K562 (cell line): ENCODE measurements at regions not wholly inside any gene's neighbourhood (a gene's known extent, or its start where the extent isn't known, plus 50 kb on each side); places are given as distances from the start of the nearest gene placed in this dataset.

Source experiments
- BCOR ChIP-seq: fragments of 450-650 bp; IDR thresholded peaks from 2 replicates; pipeline ENCODE4 v1.6.1; 2016
- CBX8 ChIP-seq: fragments of 200-600 bp; sonication (generic); IDR thresholded peaks from 2 replicates; pipeline ENCODE4 v1.6.1; 2012; ENCODE audit warnings: borderline replicate concordance, mixed run types, low read depth, mild to moderate bottlenecking, moderate library complexity, mixed read lengths, low read length, control low read depth, inconsistent platforms; ENCODE audit not compliant: poor library complexity, severe bottlenecking; ENCODE audit errors: extremely low read depth
- E2F3 ChIP-seq: fragments of 250-450 bp; sonication (Bioruptor Pico); IDR thresholded peaks from 2 replicates; pipeline ENCODE4 v1.4.0; 2020; ENCODE audit warnings: mild to moderate bottlenecking
- ELF1 ChIP-seq: fragments of 200-800 bp; sonication (Bioruptor generic); IDR thresholded peaks from 2 replicates; pipeline ENCODE4 v1.6.1; 2016; ENCODE audit warnings: missing genetic modification characterization, missing compliant biosample characterization
- ESRRA ChIP-seq: fragments of 450-650 bp; IDR thresholded peaks from 2 replicates; pipeline ENCODE4 v1.6.1; 2014; ENCODE audit warnings: low read depth, mild to moderate bottlenecking, moderate library complexity, borderline replicate concordance
- FOSL1 ChIP-seq: fragments of 200-800 bp; sonication (Bioruptor generic); conservative IDR thresholded peaks from 2 replicates; pipeline ENCODE4 v1.6.1; 2016; ENCODE audit warnings: missing genetic modification characterization, missing compliant biosample characterization
- FUS ChIP-seq: fragments of 200-400 bp; formaldehyde crosslinking; optimal IDR thresholded peaks from 2 replicates; pipeline ENCODE3; 2017; ENCODE audit warnings: low read depth, low read length
- HMGN3 ChIP-seq: IDR thresholded peaks from 2 replicates; pipeline ENCODE4 v1.6.1; 2011; ENCODE audit warnings: borderline replicate concordance, low read depth, mild to moderate bottlenecking, mixed read lengths, low read length; ENCODE audit not compliant: insufficient read length; ENCODE audit errors: extremely low read depth
- HOXB6 ChIP-seq: fragments of 250-450 bp; sonication (Bioruptor Pico); IDR thresholded peaks from 2 replicates; pipeline ENCODE4 v1.5.1; 2022; ENCODE audit warnings: mild to moderate bottlenecking, borderline replicate concordance
- JUN ChIP-seq, 2 experiments: sonication (generic) in 1 of 2; formaldehyde crosslinking in 1 of 2; IDR thresholded peaks; 2 replicates each; pipeline versions ENCODE4 v1.6.1 to v1.8.0; 2012 to 2022; ENCODE audit warnings: borderline replicate concordance in 2 of 2, mild to moderate bottlenecking in 2 of 2, improper control_type of control experiment in 1 of 2, low read depth in 1 of 2, low read length in 1 of 2, missing genetic modification reagents in 1 of 2
- MYBL2 ChIP-seq, 2 experiments: fragments of 450-650 bp in 1 of 2; sonication (generic) in 1 of 2; formaldehyde crosslinking in 1 of 2; IDR thresholded peaks; 2 replicates each; pipeline versions ENCODE4 v1.6.1 to v1.8.1; 2017 to 2022; ENCODE audit warnings: borderline replicate concordance in 1 of 2, inconsistent platforms in 1 of 2, low read depth in 1 of 2, mild to moderate bottlenecking in 1 of 2, missing genetic modification reagents in 1 of 2, moderate library complexity in 1 of 2
- NEUROD1 ChIP-seq: fragments of 150-350 bp; IDR thresholded peaks from 2 replicates; pipeline ENCODE4 v1.6.1; 2014; ENCODE audit warnings: borderline replicate concordance, low read length, low read depth; ENCODE audit not compliant: partially characterized antibody
- NR4A1 ChIP-seq, 2 experiments: fragments of 250-450 bp in 1 of 2; fragments of 450-650 bp in 1 of 2; sonication (Bioruptor Pico) in 1 of 2; IDR thresholded peaks; 2 replicates each; pipeline versions ENCODE4 v1.4.0 to v1.6.1; 2016 to 2020; ENCODE audit warnings: mild to moderate bottlenecking in 2 of 2, missing compliant biosample characterization in 1 of 2, missing genetic modification characterization in 1 of 2, moderate library complexity in 1 of 2
- PHF20 ChIP-seq: fragments of 450-650 bp; IDR thresholded peaks from 2 replicates; pipeline ENCODE4 v1.6.1; 2018; ENCODE audit not compliant: partially characterized antibody
- PPARD ChIP-seq: fragments of 250-450 bp; sonication (Bioruptor Pico); IDR thresholded peaks from 2 replicates; pipeline ENCODE4 v1.8.0; 2022; ENCODE audit warnings: inconsistent platforms, mild to moderate bottlenecking, moderate library complexity
- SPI1 ChIP-seq: IDR thresholded peaks from 2 replicates; pipeline ENCODE4 v1.6.1; 2011; ENCODE audit warnings: low read depth, low read length, control low read depth, borderline replicate concordance
- ZNF586 ChIP-seq: fragments of 450-650 bp; formaldehyde crosslinking; conservative IDR thresholded peaks from 2 replicates; pipeline ENCODE4 v1.4.0; 2020; ENCODE audit warnings: mild to moderate bottlenecking, moderate library complexity
- ZNF780A ChIP-seq: fragments of 250-450 bp; sonication (Bioruptor Pico); IDR thresholded peaks from 2 replicates; pipeline ENCODE4 v1.5.0; 2021; ENCODE audit warnings: mild to moderate bottlenecking
- TF ChIP-seq, protein P1 (sequence below): sonication (generic); formaldehyde crosslinking; IDR thresholded peaks from 2 replicates; pipeline ENCODE4 v1.8.0; 2022; ENCODE audit warnings: missing genetic modification reagents, mild to moderate bottlenecking, moderate library complexity, borderline replicate concordance
- TF ChIP-seq, protein P2 (sequence below): fragments of 450-650 bp; IDR thresholded peaks from 2 replicates; pipeline ENCODE4 v1.6.1; 2017; ENCODE audit warnings: mild to moderate bottlenecking, moderate library complexity
- TF ChIP-seq, protein P3 (sequence below): fragments of 250-450 bp; sonication (Bioruptor Pico); IDR thresholded peaks from 2 replicates; pipeline ENCODE4 v1.4.0; 2020; ENCODE audit warnings: mild to moderate bottlenecking, moderate library complexity, borderline replicate concordance

DNA sequence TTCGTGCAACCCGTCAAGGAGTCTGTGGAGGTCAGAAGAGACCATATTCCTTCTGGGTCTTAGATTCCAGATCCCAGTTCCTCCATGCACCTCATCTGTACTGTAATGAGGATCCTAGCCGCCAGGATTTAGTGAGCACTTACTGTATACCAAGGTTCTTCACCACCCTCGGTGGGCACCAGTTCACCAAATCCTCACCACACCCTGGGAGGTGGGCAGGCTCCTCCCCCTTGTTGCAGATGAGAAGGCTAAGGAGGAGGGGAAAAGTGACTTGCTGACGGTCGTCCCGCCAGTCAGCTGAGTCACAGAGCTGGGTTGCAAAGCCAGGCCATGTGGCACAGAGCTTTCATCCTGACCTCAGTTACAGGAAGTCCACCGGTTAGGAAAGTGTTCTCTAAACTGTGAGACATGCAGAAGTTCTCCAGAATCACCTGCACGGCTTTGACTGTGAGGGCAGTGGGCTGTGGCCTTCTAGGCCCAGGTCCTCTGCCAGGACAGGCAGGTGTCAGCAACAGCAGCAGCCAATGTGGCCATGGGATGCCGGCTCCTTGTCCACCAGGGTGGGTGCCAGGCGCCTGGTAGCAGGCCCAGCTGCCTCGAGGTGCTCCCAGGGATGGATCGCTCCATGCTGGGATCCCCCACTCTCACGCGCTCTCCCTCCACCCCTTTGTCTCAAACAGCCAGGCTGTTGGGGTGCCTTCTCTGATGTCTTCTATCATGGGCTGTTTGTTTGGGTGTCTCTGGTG lies 240.3 kb upstream of the GSE1 start (continued):
- TF ChIP-seq NR4A1 (CRISPR knock-in tag; IDR thresholded peaks at IDR 0.05): no peak
- TF ChIP-seq NR4A1 (tag; IDR thresholded peaks at IDR 0.05): 0 out of 2 replicates have a peak, but pooled peaks have one; percentile 46
- TF ChIP-seq, protein P1, sequence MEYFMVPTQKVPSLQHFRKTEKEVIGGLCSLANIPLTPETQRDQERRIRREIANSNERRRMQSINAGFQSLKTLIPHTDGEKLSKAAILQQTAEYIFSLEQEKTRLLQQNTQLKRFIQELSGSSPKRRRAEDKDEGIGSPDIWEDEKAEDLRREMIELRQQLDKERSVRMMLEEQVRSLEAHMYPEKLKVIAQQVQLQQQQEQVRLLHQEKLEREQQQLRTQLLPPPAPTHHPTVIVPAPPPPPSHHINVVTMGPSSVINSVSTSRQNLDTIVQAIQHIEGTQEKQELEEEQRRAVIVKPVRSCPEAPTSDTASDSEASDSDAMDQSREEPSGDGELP (CRISPR knock-in tag): peak; percentile 90
- 0 out of 2 replicates have a peak, but pooled peaks have one; percentile 16 for TF ChIP-seq ELF1
- TF ChIP-seq, protein P2, sequence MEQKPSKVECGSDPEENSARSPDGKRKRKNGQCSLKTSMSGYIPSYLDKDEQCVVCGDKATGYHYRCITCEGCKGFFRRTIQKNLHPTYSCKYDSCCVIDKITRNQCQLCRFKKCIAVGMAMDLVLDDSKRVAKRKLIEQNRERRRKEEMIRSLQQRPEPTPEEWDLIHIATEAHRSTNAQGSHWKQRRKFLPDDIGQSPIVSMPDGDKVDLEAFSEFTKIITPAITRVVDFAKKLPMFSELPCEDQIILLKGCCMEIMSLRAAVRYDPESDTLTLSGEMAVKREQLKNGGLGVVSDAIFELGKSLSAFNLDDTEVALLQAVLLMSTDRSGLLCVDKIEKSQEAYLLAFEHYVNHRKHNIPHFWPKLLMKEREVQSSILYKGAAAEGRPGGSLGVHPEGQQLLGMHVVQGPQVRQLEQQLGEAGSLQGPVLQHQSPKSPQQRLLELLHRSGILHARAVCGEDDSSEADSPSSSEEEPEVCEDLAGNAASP: no peak
- TF ChIP-seq NEUROD1: peak; percentile 4
- TF ChIP-seq, protein P3, sequence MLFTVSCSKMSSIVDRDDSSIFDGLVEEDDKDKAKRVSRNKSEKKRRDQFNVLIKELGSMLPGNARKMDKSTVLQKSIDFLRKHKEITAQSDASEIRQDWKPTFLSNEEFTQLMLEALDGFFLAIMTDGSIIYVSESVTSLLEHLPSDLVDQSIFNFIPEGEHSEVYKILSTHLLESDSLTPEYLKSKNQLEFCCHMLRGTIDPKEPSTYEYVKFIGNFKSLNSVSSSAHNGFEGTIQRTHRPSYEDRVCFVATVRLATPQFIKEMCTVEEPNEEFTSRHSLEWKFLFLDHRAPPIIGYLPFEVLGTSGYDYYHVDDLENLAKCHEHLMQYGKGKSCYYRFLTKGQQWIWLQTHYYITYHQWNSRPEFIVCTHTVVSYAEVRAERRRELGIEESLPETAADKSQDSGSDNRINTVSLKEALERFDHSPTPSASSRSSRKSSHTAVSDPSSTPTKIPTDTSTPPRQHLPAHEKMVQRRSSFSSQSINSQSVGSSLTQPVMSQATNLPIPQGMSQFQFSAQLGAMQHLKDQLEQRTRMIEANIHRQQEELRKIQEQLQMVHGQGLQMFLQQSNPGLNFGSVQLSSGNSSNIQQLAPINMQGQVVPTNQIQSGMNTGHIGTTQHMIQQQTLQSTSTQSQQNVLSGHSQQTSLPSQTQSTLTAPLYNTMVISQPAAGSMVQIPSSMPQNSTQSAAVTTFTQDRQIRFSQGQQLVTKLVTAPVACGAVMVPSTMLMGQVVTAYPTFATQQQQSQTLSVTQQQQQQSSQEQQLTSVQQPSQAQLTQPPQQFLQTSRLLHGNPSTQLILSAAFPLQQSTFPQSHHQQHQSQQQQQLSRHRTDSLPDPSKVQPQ (CRISPR knock-in tag): no peak
- TF ChIP-seq ZNF586 (CRISPR knock-in tag): no peak
- TF ChIP-seq BCOR: peak; percentile 43; the same call in 1 of the 2 replicates
- no peak for TF ChIP-seq ZNF780A (CRISPR knock-in tag)
- peak; percentile 76 for TF ChIP-seq FOSL1 (tag)
- no peak for TF ChIP-seq FUS
- 0 out of 2 replicates have a peak, but pooled peaks have one; percentile 8 for TF ChIP-seq E2F3
- peak; percentile 47; the same call in 1 of the 2 replicates for TF ChIP-seq SPI1
- no peak for TF ChIP-seq PPARD (CRISPR knock-in tag)
- no peak for TF ChIP-seq MYBL2 (IDR thresholded peaks at IDR 0.05; ENCODE audit: low read depth)
- no peak for TF ChIP-seq MYBL2 (CRISPR knock-in tag; IDR thresholded peaks at IDR 0.05; ENCODE audit: borderline replicate concordance)
- TF ChIP-seq PHF20: no peak
- 0 out of 2 replicates have a peak, but pooled peaks have one; percentile 21 for TF ChIP-seq ESRRA
- TF ChIP-seq HMGN3: no peak
- peak; percentile 52; the same call in 1 of the 2 replicates for TF ChIP-seq JUN (IDR thresholded peaks at IDR 0.05; ENCODE audit: borderline replicate concordance, low read depth, low read length)
- no peak for TF ChIP-seq JUN (CRISPR knock-in tag; IDR thresholded peaks at IDR 0.05; ENCODE audit: borderline replicate concordance)
- TF ChIP-seq HOXB6 (CRISPR knock-in tag): no peak
- no peak for TF ChIP-seq CBX8
